ENCODE measurements at regions not wholly inside any gene's neighbourhood (a gene's known extent, or its start where the extent isn't known, plus 50 kb on each side); places are given as distances from the start of the nearest gene placed in this dataset.

DNA sequence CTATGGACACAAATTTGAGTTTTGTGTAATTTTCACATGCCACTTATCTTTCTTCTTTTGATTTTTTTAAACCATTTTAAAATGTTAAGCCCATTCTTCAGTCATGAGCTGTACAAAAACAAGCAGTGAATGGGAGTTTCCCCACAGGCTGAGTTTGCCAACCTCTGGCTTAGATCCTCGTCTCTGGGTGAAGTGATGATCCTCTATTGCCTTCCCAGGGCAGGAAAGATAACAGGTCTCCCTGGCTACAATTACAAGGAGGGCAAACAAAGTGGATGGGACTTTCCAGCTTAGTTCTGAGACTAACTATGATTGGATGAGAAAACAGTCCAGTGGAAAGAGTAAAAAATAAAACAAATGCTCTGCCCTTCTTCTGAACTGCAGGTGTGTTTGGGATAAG lies 203.7 kb downstream of the SPTSSA start:
- TF ChIP-seq POLR2A (IDR thresholded peaks at IDR 0.05; ENCODE audit: low read depth, low read length) (no peak), POLR2AphosphoS5 (IDR thresholded peaks at IDR 0.05; ENCODE audit: low read depth, low read length) (no peak)

Data from GM12892 (cell line).